Stimulated activated naive CD4-positive, alpha-beta T cell treated with Interleukin-2 at 50 U/mL for 16 hours (primary cell): ENCODE measurements at regions not wholly inside any gene's neighbourhood (a gene's known extent, or its start where the extent isn't known, plus 50 kb on each side); places are given as distances from the start of the nearest gene placed in this dataset.
"Not testable (repeated sequence)": the region's sequence is repeated elsewhere in the genome, so short reads cannot be mapped to it uniquely, and the experiment has no call there.

ENCODE experiments used
- DNase-seq: peaks from one replicate; lab custom pipeline; 2025; lab: John Stamatoyannopoulos, UW

DNA sequence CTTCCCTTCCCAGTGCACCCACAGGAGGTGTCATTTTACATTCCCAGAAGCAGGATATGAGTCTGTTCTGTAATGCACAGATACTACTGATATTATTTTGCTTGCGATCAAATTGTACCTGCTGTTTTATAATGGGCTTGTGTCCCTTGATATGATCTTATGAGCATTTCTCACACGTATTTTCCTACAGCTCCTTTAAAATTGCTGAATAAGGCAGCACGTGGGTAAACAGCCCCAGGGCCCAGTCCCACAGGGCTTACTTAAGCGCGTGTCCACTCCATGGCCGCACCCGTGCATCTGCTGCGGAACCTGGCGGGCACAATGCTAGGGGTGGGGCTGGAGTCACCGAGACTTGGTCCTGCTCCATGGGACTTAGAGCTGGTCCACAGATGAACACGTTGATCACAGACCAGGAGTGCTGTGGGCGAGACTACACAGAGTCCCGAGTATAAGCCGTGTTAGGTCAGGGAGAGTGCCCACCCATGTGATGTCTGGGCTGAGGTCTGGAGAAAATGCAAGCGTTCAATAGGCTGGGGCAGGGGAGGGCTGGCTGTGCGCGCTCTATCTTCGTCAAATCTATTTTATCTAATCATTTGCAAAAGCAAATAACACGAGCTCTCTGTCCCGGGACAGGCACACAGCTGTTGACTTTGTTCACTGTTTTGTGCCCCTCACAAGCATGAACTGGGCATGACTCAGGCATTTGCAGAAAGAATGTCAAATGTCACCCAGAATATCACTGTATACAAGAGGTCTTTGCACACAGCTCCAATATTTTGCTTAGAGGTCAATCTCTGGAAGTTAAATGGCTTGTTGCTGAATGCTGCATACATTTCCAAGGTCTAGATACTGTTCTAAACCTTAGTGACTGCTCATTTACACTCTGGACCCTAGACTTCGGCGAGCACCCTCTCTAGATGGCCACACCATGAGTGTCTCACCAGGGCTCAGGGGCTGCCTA, 119.3 kb downstream of the CRYAA start:
- DNase-seq, result no peak

DNA sequence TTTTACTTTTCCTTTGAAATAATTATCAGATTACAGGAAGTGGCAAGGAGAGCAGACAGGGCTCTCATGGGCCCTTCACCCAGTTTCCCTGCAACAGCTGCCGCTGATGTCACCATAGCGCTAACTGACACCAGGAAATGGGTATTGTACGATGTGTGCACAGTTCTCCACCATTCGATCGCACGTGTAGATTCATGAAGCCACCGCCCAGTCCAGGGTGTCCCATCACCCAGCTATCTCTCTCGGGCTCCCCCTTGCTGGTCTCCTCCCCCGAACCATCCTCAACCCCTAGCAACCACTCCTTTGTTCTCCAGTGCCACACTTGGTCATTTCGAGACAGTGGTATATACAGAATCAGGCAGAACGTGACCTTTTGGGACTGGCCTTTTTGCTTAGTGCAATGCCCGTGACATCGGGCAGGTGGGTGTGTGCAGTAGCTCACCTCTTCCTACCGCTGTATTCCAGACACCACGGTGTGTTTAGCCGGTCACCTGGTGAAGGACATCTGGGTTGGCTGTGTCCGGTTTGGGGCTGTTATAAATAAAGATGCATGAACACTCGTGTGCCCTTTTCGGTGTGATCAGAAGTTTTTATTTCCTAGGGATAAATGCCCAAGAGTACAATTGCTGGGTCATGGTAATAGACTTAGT, 118.4 kb downstream of the CRYAA start:
- DNase-seq, result no peak

- DNase-seq, result no peak
Measured at GRCh38 chr21:43286196-43286595, 117.4 kb downstream of the CRYAA start.

- no peak for DNase-seq
Measured at GRCh38 chr21:43284700-43285099, 115.9 kb downstream of the CRYAA start.

- no peak for DNase-seq
Measured at GRCh38 chr21:43284238-43284637, 115.4 kb downstream of the CRYAA start.

- not testable (repeated sequence) for DNase-seq
Measured at GRCh38 chr21:43283925-43284221, 115.1 kb downstream of the CRYAA start.

- no peak for DNase-seq
Measured at GRCh38 chr21:43283136-43283924, 114.5 kb downstream of the CRYAA start.

GRCh38 chr21:43282358-43283120, 113.7 kb downstream of the CRYAA start:
- no peak for DNase-seq

DNA sequence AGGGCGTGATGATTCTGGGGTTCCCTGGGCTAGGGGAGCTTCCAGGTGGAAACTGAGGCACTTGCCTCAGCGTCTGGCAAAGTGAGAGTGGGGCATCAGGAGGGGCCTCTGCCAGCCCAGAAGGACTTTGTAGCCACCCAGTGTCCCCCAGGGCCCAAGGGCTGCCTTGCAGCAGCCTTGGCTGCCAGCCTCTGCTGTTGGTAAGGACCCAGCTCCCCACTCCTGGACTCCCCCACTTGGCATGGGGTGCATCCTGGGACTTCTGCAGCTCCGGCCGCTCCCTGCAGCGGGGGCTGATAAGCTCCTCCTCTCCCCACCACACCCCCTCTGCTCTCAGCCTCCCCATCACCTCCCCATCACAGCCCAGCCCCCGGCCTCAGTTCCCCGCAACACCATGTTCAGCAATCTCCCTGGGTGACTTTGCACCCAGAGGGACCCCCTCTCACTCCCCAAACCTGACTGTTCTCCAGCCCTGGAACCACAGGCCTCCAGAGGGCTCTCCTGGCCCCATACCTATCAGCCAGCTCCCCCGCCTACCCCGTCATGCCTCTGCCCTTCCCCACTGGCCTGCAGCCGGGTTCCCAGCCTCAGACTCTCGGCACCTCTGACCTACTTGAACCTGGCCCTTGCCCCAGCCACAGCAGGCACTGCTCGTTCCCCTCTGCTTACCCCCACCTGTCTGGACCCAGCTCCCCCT, 113.0 kb downstream of the CRYAA start:
- DNase-seq, result no peak

- no peak for DNase-seq
Measured at GRCh38 chr21:43280949-43281633, 112.3 kb downstream of the CRYAA start.

DNA sequence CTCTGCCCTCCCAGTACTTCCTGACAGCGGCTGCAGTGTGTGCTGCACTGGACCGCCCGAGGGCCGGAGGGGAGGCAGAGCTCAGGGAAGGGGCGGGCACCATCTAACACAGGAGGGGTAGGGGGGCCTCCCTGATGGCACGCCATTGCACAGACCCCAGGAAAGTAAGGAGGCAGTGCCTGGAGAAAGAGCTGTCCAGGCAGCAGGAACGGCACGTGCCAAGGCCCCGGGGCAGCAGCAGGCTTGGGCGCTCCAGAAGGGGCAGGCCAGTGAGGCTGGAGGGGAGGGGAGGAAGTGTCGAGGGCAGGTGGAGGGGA, 110.7 kb downstream of the CRYAA start:
- no peak for DNase-seq

GRCh38 chr21:43278766-43279577, 110.2 kb downstream of the CRYAA start:
- DNase-seq, result no peak

DNA sequence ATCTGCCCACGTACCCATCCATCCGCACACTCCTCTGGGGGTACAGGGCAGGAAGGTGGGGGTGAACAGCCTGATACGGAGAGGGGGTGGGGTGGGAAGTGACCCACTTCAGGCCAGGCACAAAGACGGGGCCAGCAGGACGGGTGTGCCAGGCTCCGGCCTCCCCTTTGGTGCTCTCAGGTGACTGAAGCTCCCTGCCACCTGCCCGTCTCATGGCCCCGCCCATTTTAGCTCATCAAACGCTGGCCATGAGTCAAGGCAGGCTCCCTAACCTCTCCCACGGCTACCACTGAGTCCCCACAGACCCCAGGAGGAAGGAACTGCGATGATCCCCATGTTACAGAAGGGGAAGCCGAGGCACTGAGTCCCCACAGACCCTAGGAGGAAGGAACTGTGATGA, 109.6 kb downstream of the CRYAA start:
- no peak for DNase-seq

DNA sequence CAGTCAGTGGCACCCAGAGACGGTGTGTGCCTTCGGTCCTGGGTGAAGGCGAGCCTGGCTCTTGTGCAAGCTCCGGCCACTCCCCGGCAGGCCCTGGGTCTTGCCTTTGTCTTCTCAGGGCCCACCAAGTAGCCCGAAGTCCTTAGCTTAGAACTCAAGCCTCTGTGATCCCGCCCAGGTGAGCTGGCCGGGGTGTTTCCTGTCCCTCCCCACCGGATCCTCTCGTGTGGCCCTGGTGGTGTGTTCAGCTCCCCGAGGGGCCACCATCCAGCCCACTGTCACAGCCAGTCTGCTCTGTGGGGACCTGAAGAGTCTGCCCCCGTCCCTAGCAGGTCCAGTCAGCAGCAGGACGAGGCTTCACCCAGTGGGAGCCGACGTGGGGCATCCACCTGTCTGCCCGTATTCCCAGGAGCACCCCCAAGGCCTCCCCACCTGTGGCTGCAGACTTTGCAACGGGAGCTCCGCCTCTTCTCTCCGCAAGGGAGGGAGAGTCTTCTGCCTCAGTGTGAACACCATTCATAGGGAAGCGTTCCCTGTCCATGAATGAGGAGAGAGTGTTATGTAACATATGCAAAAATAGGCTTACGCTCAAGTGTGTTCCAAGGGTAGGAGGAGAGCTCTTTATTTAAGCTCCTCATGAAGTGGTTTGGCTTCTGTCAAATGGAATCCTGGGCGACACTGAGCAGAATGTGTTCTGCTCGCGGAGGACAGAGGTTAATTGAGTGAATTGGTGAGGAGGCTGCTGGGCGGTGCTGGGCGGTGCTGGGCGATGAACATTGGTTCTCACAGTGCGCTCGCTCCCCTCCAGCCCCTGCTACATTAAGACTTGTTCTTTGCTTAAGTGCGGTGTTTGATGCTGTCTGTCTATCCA, 108.9 kb downstream of the CRYAA start:
- DNase-seq, result no peak

- DNase-seq, result no peak
Measured at GRCh38 chr21:43276811-43277210, 108.0 kb downstream of the CRYAA start.

GRCh38 chr21:43275421-43276211, 106.8 kb downstream of the CRYAA start:
- DNase-seq, result no peak

GRCh38 chr21:43274946-43275310, 106.1 kb downstream of the CRYAA start:
- DNase-seq, result no peak
